Neural crest cell (in vitro differentiated cells): ENCODE measurements at regions not wholly inside any gene's neighbourhood (a gene's known extent, or its start where the extent isn't known, plus 50 kb on each side); places are given as distances from the start of the nearest gene placed in this dataset.

Experiments used
- DNase-seq: peaks from one replicate; pipeline ENCODE4 v3.0.0; 2021; ENCODE audit warnings: low read depth, mixed read lengths, low spot score
- H3K27ac Mint-ChIP-seq: one replicate; pipeline ENCODE4 v1.8.0; 2021; ENCODE audit warnings: mild to moderate bottlenecking, mixed read lengths; ENCODE audit not compliant: unreplicated experiment
- H3K27me3 Mint-ChIP-seq: 2 replicates; pipeline ENCODE4 v1.8.0; 2021; ENCODE audit warnings: low read depth, mild to moderate bottlenecking, mixed read lengths
- H3K36me3 Mint-ChIP-seq: 2 replicates; pipeline ENCODE4 v1.8.0; 2021; ENCODE audit warnings: low read depth, mild to moderate bottlenecking, mixed read lengths
- H3K4me1 Mint-ChIP-seq: 2 replicates; pipeline ENCODE4 v1.8.0; 2021; ENCODE audit warnings: mixed read lengths
- H3K4me3 Mint-ChIP-seq: one replicate; pipeline ENCODE4 v1.8.0; 2021; ENCODE audit warnings: mild to moderate bottlenecking, mixed read lengths
- H3K9me3 Mint-ChIP-seq: 2 replicates; pipeline ENCODE4 v1.8.0; 2021; ENCODE audit warnings: mixed read lengths
- TF ChIP-seq, protein P1 (sequence below): fragments of 200-600 bp; sonication (generic); conservative IDR thresholded peaks from 2 replicates; pipeline ENCODE4 v1.5.0; 2021; ENCODE audit warnings: antibody characterized with exemption, mild to moderate bottlenecking

DNA sequence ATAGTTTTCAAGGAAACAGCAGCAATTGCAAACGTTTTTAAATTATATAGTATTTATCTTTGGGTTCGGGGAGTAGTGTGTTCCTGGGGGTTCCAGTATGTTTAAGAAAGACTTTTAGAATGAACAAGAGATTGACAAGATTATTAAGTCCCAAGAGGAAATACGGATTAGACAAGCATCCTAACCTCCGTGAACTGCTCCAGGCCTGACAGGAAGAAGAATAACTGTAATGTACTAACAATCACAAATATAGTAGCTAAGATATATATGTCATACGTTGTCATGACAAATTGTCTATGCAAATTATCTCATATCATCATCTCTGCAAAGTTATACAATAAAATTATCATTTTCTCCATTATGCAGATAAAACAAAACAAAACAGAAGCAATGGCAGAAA, 1397.2 kb downstream of the MRPL39 start:
- Mint-ChIP-seq H3K4me3 (no peak overlapping the region), H3K4me1 (no peaks in the 10 kb centered on the region), H3K36me3 (peaks cover 3% of the 10 kb centered on the region), H3K9me3 (peaks cover 13% of the 10 kb centered on the region), H3K27me3 (no peaks in the 10 kb centered on the region), H3K27ac (no peak overlapping the region)
- TF ChIP-seq, protein P1, sequence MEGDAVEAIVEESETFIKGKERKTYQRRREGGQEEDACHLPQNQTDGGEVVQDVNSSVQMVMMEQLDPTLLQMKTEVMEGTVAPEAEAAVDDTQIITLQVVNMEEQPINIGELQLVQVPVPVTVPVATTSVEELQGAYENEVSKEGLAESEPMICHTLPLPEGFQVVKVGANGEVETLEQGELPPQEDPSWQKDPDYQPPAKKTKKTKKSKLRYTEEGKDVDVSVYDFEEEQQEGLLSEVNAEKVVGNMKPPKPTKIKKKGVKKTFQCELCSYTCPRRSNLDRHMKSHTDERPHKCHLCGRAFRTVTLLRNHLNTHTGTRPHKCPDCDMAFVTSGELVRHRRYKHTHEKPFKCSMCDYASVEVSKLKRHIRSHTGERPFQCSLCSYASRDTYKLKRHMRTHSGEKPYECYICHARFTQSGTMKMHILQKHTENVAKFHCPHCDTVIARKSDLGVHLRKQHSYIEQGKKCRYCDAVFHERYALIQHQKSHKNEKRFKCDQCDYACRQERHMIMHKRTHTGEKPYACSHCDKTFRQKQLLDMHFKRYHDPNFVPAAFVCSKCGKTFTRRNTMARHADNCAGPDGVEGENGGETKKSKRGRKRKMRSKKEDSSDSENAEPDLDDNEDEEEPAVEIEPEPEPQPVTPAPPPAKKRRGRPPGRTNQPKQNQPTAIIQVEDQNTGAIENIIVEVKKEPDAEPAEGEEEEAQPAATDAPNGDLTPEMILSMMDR = no peak
- DNase-seq = no peak

DNA sequence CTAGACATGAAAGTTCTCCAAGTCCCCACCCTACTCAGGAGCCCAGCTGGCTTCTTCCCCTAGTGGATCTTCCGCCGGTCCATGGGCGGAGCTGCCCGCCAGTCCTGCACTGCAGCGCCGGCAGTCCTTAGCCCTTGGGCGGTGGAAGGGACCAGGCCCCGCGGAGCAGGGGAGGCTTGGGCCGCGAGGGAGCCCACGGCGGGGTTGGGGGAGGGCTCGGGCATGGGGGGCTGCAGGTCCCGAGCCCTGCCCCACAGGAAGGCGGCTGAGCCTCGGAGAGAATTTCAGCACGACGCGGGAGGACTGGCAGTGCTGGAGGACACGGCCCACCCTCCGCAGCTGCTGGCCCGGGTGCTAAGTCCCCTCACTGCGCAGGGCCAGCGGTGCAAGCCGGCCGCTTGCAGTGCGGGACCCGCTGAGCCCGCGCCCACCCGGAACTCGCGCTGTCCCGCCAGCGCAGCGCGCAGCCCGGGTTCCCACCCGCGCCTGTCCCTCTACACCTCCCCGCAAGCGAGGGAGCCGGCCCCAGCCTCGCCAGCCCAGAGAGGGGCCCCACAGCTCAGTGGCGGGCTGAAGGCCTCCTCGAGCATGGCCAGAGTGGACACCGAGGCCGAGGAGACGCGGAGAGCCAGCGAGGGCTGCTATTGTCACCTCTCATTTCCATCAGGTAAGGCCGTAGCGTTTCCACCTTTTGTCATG, 1398.6 kb downstream of the MRPL39 start:
- Mint-ChIP-seq H3K4me3 (no peak overlapping the region), H3K27ac (no peak overlapping the region), H3K27me3 (no peaks in the 10 kb centered on the region), H3K36me3 (peaks cover 3% of the 10 kb centered on the region), H3K4me1 (no peaks in the 10 kb centered on the region), H3K9me3 (peaks cover 9% of the 10 kb centered on the region)
- TF ChIP-seq, protein P1 = no peak
- no peak for DNase-seq

DNA sequence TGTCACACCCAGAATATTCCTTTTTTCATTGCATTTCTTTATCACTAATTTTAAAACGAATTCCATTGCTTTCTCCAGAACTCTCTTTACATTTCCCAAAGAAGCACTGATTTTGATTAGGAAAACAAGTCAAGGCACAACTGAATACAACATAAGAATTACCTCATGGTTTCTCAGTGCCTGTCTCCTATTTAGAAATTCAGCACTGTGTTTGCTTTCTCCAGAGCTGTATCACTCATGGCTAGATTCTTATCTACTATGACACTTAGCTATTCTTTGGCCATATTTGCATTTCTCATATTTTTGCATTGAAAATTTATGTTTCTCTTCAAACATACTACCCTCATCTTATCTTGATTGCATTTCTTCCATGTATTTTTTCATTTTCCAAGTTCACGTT, 1402.0 kb downstream of the MRPL39 start:
- TF ChIP-seq, protein P1 = no peak
- Mint-ChIP-seq H3K4me3 (no peak overlapping the region), H3K9me3 (peaks cover 8% of the 10 kb centered on the region), H3K27ac (no peak overlapping the region), H3K36me3 (peaks cover 3% of the 10 kb centered on the region), H3K4me1 (no peaks in the 10 kb centered on the region), H3K27me3 (no peaks in the 10 kb centered on the region)
- no peak for DNase-seq

DNA sequence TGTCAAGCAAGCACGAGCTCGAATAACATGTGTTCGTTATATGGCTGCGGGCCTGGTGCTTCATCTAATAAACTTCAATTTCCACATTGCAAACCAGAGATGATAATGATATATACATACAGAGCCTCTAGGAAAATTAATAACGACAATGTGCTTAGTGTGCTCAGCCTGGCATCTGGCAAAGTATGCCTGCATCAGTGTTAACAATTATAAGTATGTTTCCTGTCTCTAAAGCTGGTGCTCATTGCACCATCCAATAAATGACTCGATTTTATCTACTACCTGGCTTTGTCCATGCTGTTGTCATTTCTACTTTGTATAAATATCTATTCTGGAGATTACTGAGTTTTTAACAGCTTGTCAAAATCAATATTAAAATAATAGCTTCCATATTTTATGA, 1402.6 kb downstream of the MRPL39 start:
- Mint-ChIP-seq H3K36me3 (no peaks in the 10 kb centered on the region), H3K4me3 (no peak overlapping the region), H3K27ac (no peak overlapping the region), H3K9me3 (peaks cover 3% of the 10 kb centered on the region), H3K4me1 (no peaks in the 10 kb centered on the region), H3K27me3 (no peaks in the 10 kb centered on the region)
- no peak for DNase-seq
- TF ChIP-seq, protein P1 = no peak

DNA sequence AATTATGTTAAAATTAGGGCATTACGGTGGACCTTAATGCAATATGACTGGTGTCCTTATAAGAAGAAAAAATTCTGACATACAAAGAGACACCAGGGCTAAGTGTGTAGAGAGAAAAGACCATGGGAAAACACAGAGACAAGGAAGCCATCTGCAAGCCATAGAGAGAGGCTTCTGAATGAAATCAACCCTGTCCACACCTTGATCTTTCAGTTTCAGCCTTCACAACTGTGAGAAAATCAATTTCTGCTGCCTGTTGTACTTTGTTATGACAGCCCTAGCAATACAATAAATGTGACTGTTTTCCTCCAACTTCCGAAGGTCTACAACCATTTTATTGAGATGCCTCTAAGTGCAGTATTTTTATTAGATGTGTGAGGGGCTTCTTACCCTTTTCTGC, 1407.2 kb downstream of the MRPL39 start:
- Mint-ChIP-seq H3K36me3 (no peaks in the 10 kb centered on the region), H3K27ac (no peak overlapping the region), H3K4me3 (no peak overlapping the region), H3K9me3 (peaks cover 9% of the 10 kb centered on the region), H3K4me1 (no peaks in the 10 kb centered on the region), H3K27me3 (no peaks in the 10 kb centered on the region)
- no peak for DNase-seq
- TF ChIP-seq, protein P1 = no peak
